Epidermal melanocyte (primary cell): ENCODE measurements at regions not wholly inside any gene's neighbourhood (a gene's known extent, or its start where the extent isn't known, plus 50 kb on each side); places are given as distances from the start of the nearest gene placed in this dataset.
"Not testable (repeated sequence)": the region's sequence is repeated elsewhere in the genome, so short reads cannot be mapped to it uniquely, and the experiment has no call there.

Experiments
- DNase-seq: peaks from one replicate; pipeline ENCODE4 v3.0.0; 2011; ENCODE audit warnings: low spot score; ENCODE audit not compliant: insufficient read length

DNA sequence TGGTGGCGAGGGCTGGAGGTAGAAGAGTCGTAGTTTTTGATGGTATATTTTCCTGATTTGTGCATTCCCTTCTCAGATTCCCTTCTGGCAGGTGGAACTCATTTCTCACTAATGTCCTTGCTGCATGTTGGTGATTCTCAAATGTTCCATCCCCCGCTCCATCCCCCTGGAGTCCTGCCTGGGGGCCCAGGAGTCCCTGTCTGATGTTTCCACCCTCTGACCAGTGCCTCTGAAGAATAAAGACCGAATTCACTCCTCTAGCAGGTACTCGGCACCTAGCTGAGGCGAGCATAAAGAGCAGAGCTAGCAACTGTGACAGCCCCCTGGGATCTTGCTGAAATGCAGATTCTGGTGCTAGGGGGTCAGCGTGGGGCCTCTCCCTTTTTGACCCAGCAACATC lies 301.8 kb downstream of the BCL2L11 start:
- DNase-seq: not testable (repeated sequence)

GRCh38 chr2:111423184-111423583 lies 302.5 kb downstream of the BCL2L11 start:
- DNase-seq: not testable (repeated sequence)

- not testable (repeated sequence) for DNase-seq
Measured at GRCh38 chr2:111424176-111424575, 303.5 kb downstream of the BCL2L11 start.

DNA sequence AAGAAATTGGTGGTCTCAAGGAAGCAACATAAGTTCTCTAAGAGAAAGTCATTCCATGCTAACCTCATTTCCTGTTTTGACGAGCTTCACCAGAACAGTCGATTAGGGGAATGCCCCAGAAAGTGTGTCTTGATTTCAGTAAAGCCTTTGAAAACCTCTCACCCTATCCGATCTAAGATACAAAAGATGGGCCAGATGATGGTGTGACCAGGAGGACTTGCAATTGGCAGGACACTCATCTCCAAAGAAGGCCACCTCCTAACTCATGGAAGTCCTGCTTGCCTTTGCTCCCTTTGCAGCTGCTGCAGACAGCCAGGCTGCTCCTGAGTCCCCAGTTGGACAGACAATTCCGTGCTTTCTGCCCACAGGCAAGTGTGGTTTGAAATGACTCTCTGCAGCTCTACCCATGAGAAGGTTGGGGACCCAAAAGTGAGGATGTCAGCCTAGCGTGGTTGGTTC lies 304.2 kb downstream of the BCL2L11 start:
- not testable (repeated sequence) for DNase-seq

DNA sequence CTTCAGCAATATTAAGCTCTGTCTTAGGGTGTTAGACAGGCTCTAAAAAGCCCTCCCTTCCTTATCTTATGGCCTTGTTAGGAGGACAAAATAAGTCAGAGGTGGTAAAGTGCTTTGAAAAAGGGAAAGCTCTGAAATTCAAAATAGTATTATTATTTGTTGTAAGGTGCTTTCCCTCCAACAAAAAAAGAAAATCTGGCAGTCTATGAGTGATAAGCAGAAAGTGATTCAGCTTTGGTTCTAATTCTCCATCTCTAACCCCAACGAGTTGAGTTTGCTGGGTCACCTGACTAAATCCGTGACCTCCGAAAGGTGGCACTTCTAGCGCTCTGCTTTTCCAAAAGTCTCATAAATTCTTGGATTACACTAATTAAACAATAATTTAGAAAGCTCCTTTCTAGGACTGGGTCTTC lies 305.1 kb downstream of the BCL2L11 start:
- not testable (repeated sequence) for DNase-seq

DNA sequence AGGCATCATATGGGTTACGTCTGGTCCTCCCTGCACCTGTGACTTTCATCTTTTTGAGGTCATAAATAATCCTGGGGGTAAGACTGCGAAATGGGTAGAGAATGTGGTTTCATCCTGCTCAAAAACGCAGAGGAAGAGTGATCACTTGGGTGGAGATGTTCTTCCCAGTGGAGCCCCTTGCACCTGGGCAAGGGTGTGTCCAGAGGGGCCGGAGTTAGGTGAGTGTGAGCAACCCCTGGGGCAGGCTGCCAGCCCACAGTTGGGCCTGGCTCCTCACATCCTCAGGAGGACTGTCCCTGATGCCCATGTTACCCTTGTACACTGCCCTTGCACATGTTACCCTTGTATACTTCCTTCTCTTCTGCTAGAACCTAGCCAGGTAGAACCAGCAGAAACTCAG lies 306.6 kb downstream of the BCL2L11 start:
- DNase-seq: not testable (repeated sequence)

DNA sequence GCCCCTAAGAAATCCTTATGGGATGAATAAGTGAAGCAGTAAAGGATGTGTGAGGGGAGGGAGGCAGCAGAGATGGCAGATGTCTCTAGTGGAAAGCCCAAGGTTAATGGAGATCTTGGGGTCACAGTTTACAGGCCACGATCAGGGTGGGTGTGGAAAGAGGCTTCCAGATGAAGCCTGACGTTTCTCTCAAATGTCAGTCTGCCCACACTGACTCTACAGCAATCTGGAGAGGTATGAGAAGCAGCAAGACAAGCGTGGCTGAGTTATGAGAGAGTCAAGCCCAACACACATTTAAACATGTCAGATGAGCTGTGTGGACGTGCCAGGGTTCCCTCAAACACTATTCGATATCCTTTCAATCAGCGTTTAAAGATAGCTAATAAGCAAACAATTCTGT lies 308.2 kb downstream of the BCL2L11 start:
- DNase-seq: not testable (repeated sequence)

DNA sequence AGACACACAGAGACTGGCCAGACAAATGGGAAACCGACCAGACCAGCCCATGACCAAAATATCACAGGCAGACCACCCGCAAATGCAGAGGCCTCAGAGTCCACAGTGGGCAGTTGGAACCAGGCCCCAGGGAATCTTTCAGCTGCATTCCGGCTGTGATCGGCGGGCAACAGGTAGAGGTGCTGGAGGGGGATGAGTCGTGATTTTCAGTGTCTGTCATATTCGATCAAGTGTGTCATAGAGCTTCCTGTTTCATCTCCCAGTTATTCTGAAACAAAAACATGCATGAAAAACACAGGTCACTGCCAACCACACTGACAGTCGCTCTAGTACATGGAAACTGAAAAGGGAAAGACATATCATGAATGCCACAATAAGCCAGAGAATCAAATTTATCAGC lies 308.6 kb downstream of the BCL2L11 start:
- DNase-seq: not testable (repeated sequence)

- not testable (repeated sequence) for DNase-seq
Measured at GRCh38 chr2:111430817-111431661, 310.3 kb downstream of the BCL2L11 start.

- not testable (repeated sequence) for DNase-seq
Measured at GRCh38 chr2:111432423-111432822, 311.7 kb downstream of the BCL2L11 start.

GRCh38 chr2:111432916-111433499 lies 312.3 kb downstream of the BCL2L11 start:
- DNase-seq: not testable (repeated sequence)

DNA sequence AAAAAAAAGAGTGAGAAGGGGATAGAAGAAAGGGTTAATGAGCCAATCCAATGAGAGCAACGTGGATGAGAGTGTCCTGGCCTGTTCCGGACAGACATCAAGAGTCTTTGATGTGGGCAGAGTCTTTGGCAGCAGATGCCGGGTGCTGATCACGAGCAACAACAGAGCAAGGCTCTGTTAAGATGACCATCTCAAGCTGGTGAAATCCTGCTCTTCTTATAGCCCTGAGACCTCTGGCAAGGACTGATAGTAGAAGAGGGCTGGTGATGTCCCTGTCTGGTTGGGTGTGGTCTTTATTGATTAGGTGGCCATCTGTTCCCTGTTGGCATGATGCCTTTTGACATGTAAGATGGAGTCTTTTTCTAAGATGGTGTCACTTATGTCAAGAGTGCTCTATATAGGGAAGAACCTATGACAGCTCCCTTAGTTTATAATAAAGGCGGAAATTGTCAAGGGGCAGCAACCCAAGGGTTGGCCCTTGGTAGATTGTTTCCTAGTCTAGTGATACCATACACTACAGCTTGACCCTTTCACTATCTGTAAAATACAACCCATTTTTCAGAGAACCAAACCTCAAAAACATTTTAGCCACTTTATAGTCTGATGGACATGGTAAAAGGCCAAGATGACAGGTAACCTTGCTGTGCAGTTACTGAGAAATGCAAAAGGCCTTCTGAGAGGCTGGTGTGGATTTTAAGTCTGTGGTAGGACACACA lies 313.3 kb downstream of the BCL2L11 start:
- not testable (repeated sequence) for DNase-seq

- not testable (repeated sequence) for DNase-seq
Measured at GRCh38 chr2:111434608-111434939, 313.9 kb downstream of the BCL2L11 start.

DNA sequence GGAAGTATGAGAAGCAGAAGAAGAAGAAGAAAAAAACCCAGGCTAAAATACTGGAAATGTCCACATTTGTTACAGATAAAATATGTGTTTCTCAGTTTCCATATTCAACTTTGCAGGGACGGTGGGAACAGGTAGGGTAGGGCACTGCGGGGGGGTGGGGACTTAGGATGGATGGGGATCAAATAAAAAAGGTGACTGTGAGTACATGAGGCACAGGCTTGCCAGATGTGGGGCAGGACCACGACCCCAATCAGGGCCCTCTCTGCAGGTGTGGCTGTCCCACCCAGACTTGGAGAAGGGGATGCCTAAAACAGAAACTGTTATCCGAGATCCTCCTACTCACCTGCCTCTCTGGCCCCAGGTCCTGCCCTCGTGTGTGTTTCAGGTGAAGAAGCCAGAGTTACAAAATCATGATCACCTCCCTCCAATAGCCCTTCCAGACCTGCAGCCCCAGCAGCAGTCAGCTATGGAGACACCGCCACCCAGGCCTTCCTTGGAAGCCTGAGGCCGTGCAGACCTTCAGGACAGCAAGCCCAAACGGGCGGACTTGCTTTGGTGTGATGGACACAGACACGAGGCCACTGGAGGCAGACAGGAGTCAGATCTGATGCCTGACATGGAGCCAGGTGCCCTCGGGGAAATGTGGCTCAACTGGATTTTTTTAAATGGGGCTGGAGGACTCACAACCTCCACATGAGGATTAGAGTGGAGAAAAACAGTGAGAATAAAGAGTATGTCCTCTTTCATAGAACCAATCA lies 315.0 kb downstream of the BCL2L11 start:
- not testable (repeated sequence) for DNase-seq

DNA sequence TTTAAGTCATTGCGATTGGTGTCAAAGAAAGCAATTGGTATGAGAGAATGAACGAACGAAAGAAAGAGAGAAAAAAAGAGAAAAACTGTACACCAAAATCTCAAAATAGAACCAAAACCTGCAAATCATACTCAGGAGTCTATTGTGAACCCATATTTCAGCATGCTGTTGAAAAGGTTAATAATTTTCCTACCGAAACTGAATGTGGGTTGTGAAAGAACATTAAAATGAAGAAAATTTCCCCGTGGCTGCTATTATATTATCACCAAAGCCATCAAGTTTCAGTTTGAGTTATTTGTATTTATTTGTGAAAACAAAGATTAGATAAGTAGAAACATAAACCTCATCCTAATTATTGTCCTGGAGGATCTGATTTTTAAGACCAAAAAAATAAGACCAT lies 315.7 kb downstream of the BCL2L11 start:
- DNase-seq: not testable (repeated sequence)

GRCh38 chr2:111437288-111437990 lies 316.7 kb downstream of the BCL2L11 start:
- DNase-seq: not testable (repeated sequence)

GRCh38 chr2:111438161-111438560 lies 317.4 kb downstream of the BCL2L11 start:
- DNase-seq: not testable (repeated sequence)

DNA sequence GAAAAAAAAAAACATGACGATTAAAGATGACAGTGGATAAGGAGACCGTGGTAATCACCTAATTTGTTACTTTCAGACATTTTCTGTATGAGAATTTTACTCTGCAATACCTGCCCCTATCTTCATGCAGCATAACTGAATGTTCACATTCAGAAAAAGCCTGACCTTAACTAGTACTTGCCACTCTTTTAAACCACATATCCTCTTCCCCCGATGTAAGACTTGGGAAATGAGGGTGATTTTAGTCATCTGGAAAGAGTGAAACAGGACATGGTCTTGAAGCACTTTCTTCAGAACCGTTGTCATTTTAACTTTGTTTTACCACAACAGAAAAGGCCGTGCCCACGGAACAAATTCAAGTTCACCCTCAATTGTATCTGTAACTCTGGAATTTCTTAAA lies 318.5 kb downstream of the BCL2L11 start:
- DNase-seq: not testable (repeated sequence)

GRCh38 chr2:111441614-111442013 lies 320.9 kb downstream of the BCL2L11 start:
- not testable (repeated sequence) for DNase-seq

GRCh38 chr2:111442767-111443454 lies 322.2 kb downstream of the BCL2L11 start:
- DNase-seq: not testable (repeated sequence)
